HepG2 (cell line): ENCODE measurements at regions not wholly inside any gene's neighbourhood (a gene's known extent, or its start where the extent isn't known, plus 50 kb on each side); places are given as distances from the start of the nearest gene placed in this dataset.

Experiments used
- ATAC-seq: fragments of 200-7000 bp; cut with Tn5 transposase; 3 replicates; pipeline ENCODE4 v1.9.1; 2020; ENCODE audit warnings: mild to moderate bottlenecking, moderate library complexity
- BruUV-seq: library from RNA; stranded (reverse); fragments of 400-500 nt; replicated peaks from 2 replicates; lab custom pipeline; 2021; lab: Mats Ljungman, UMichigan
- CTCF ChIA-PET: fragments of 300-600 bp; formaldehyde crosslinking; extraction: SDS; loops from one replicate; lab custom pipeline; 2021; ENCODE audit warnings: low total read pairs, inconsistent platforms, low intra/inter-chr PET ratio; lab: Yijun Ruan, JAX
- POLR2A ChIA-PET: fragments of 350-600 bp; sonication (Branson Sonifier 250); formaldehyde crosslinking; loops from one replicate; lab custom pipeline; 2020; ENCODE audit warnings: antibody characterized with exemption, inconsistent platforms; lab: Yijun Ruan, JAX
- DNase-seq: peaks from one replicate; pipeline ENCODE4 v3.0.0-alpha.2; 2015; ENCODE audit warnings: low spot score
- FAIRE-seq: peaks from 3 replicates; lab custom pipeline; 2011; peaks lifted over from hg19 to GRCh38; lab: Jason Lieb, UNC
- H2AFZ ChIP-seq: one replicate; pipeline ENCODE4 v1.6.1; 2011; ENCODE audit warnings: low read length, inconsistent platforms
- H3K27ac ChIP-seq: fragments of 300-600 bp; 3 replicates; pipeline ENCODE4 v1.8.0; 2011; ENCODE audit warnings: mixed run types, mild to moderate bottlenecking, mixed read lengths, low read length, inconsistent platforms; ENCODE audit not compliant: insufficient read depth; ENCODE audit errors: extremely low read length
- H3K27me3 ChIP-seq, 2 experiments: fragments of 200-600 bp in 1 of 2; 2 replicates in 1 of 2; 3 replicates in 1 of 2; pipeline versions ENCODE4 v1.6.0 to v1.8.0; 2011; ENCODE audit warnings: low read length in 2 of 2, mild to moderate bottlenecking in 2 of 2, moderate library complexity in 2 of 2, inconsistent platforms in 1 of 2; ENCODE audit not compliant: insufficient read depth in 2 of 2, control insufficient read depth in 1 of 2
- H3K36me3 ChIP-seq, 2 experiments: fragments of 200-600 bp in 1 of 2; replicated peaks in 1 of 2; 2 replicates in 1 of 2; 3 replicates in 1 of 2; pipeline versions ENCODE4 v1.5.1 to v1.8.0; 2011; ENCODE audit warnings: low read length in 2 of 2, inconsistent platforms in 1 of 2; ENCODE audit not compliant: insufficient read depth in 2 of 2, control insufficient read depth in 1 of 2
- H3K4me1 ChIP-seq: 2 replicates; pipeline ENCODE4 v1.5.1; 2012; ENCODE audit warnings: low read length, inconsistent platforms; ENCODE audit not compliant: insufficient read depth
- H3K4me2 ChIP-seq: 2 replicates; pipeline ENCODE4 v1.6.0; 2011; ENCODE audit warnings: low read depth, low read length, inconsistent platforms
- H3K4me3 ChIP-seq, 3 experiments: fragments of 200-600 bp in 1 of 3; sonication (generic), shearing (Covaris generic) in 1 of 3; replicated peaks in 1 of 3; 2 replicates each; pipeline ENCODE4 v1.5.1; 2011 to 2016; ENCODE audit warnings: low read length in 3 of 3, inconsistent platforms in 2 of 3, low read depth in 2 of 3, mild to moderate bottlenecking in 2 of 3, control low read depth in 1 of 3, mixed read lengths in 1 of 3; ENCODE audit not compliant: insufficient read depth in 1 of 3
- H3K79me2 ChIP-seq: one replicate; pipeline ENCODE4 v1.6.1; 2011; ENCODE audit warnings: low read length, inconsistent platforms; ENCODE audit not compliant: insufficient read depth
- H3K9ac ChIP-seq: 2 replicates; pipeline ENCODE4 v1.6.0; 2011; ENCODE audit warnings: mild to moderate bottlenecking, low read depth, low read length, inconsistent platforms; ENCODE audit not compliant: insufficient read depth
- H3K9me3 ChIP-seq: 2 replicates; pipeline ENCODE4 v1.5.1; 2012; ENCODE audit warnings: mild to moderate bottlenecking, low read length
- H4K20me1 ChIP-seq: 2 replicates; pipeline ENCODE4 v1.6.0; 2011; ENCODE audit warnings: inconsistent platforms, mild to moderate bottlenecking, low read length, moderate library complexity; ENCODE audit not compliant: insufficient read depth
- ATF3 ChIP-seq: sonication (generic); formaldehyde crosslinking; IDR thresholded peaks from 2 replicates; pipeline ENCODE4 v1.4.0; 2020; ENCODE audit warnings: missing genetic modification reagents
- CTCF ChIP-seq: sonication (generic); formaldehyde crosslinking; IDR thresholded peaks from 2 replicates; pipeline ENCODE4 v1.5.0; 2020; ENCODE audit warnings: mild to moderate bottlenecking, missing genetic modification reagents, moderate library complexity
- MAFK ChIP-seq, 2 experiments: IDR thresholded peaks in 1 of 2; conservative IDR thresholded peaks in 1 of 2; 2 replicates each; pipeline ENCODE4 v1.6.1; 2011; ENCODE audit warnings: improper control_type of control experiment in 2 of 2, low read length in 2 of 2
- STAG1 ChIP-seq: sonication (generic); formaldehyde crosslinking; IDR thresholded peaks from 2 replicates; pipeline ENCODE4 v1.4.0; 2020; ENCODE audit warnings: missing genetic modification reagents
- TFDP1 ChIP-seq: IDR thresholded peaks from 2 replicates; pipeline ENCODE4 v1.6.1; 2016; ENCODE audit warnings: missing compliant biosample characterization, missing genetic modification reagents, borderline replicate concordance
- ZKSCAN8 ChIP-seq: IDR thresholded peaks from 2 replicates; pipeline ENCODE4 v1.6.1; 2016; ENCODE audit warnings: borderline replicate concordance, missing genetic modification reagents, missing compliant biosample characterization
- WGBS: methylation state at CpG from one replicate; pipeline ENCODE4 v1.1.6; 2017; ENCODE audit warnings: low lambda C conversion rate; 5-methylcytosine and 5-hydroxymethylcytosine counted together
- in situ Hi-C: cut with HindIII; loops from 2 replicates; pipeline ENCODE4 v1.10.0; 2017; ENCODE audit warnings: low pct_unique_long_range_greater_than_20kb; ENCODE audit not compliant: extremely low pct_ligation_motif_present
- intact Hi-C: fragments of 100-400 bp; cut with micrococcal nuclease; formaldehyde crosslinking; loops from one replicate; pipeline ENCODE4 v1.10.0; 2022; ENCODE audit not compliant: unreplicated experiment

- WGBS, result 49% methylated on average over 11 of the region's 12 CpGs
- Histone ChIP-seq H3K4me2 (no peak overlapping the region), H3K36me3 (no peaks in the 10 kb centered on the region), H2AFZ (no peak overlapping the region), H3K9me3 (no peaks in the 10 kb centered on the region), H3K79me2 (no peaks in the 10 kb centered on the region), H4K20me1 (no peaks in the 10 kb centered on the region), H3K4me3 (no peak overlapping the region), H3K27ac (no peak overlapping the region), H3K27me3 (peaks cover 0 to 9% of the 10 kb centered on the region in 2 experiments; a peak in 2 of 5 replicates), H3K4me1 (peaks cover 12% of the 10 kb centered on the region), H3K9ac (no peak overlapping the region)
- intact Hi-C loops (no loop called here), in situ Hi-C loops (no loop called here)
- POLR2A ChIA-PET, result interaction anchor here (0.7 kb wide), 1 partner anchor 156 kb away, joined by 3 read pairs; no protein-coding TSS in a partner anchor
- ATAC-seq (peak; percentile 74), DNase-seq (no peak), FAIRE-seq (no peak)
- TF ChIP-seq TFDP1 (CRISPR knock-in tag) (no peak), MAFK (conservative IDR thresholded peaks at IDR 0.05 in 1 of 2, IDR thresholded peaks at IDR 0.05 in 1 of 2; ENCODE audit: low read length in 2 of 2) (peak in 1 of 2 experiments; percentile 3; a peak in 1 of 4 replicates), CTCF (CRISPR knock-in tag) (peak; percentile 47), ZKSCAN8 (no peak), STAG1 (CRISPR knock-in tag) (peak; percentile 49), ATF3 (CRISPR knock-in tag) (no peak)
- CTCF ChIA-PET, result no interaction called here
- no TSS peak for BruUV-seq
These were observed 154.8 kb downstream of the SALL1 start for GRCh38 chr16:50996166-50996829.
